Glomerular visceral epithelial cell (primary cell): ENCODE measurements at regions not wholly inside any gene's neighbourhood (a gene's known extent, or its start where the extent isn't known, plus 50 kb on each side); places are given as distances from the start of the nearest gene placed in this dataset.
A peak's percentile ranks its signal among the peaks of the same experiment; 100 is the strongest.

Experiments
- DNase-seq: peaks from one replicate; pipeline ENCODE4 v3.0.0-alpha.2; 2016; ENCODE audit errors: extremely low spot score

DNA sequence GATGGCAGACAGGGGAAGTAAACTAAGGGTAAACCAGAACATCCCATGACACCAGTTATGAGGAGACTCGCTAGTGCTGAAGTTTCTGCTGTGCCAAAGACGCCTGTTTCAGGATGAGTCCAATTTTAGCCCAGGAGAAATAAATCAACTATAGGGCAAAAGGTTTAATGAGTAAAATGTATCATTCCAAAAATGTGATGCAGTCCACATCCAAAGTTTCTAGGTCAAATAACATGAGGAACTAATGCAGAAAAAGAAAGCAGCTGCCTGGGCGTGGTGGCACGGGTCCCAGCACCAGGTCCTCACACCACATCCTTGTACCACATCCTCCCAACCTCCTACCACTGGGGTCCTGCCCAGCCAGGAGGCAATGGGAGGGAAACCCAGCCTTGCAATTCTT is 126.9 kb upstream of the CTAGE1 start:
- no peak for DNase-seq

DNA sequence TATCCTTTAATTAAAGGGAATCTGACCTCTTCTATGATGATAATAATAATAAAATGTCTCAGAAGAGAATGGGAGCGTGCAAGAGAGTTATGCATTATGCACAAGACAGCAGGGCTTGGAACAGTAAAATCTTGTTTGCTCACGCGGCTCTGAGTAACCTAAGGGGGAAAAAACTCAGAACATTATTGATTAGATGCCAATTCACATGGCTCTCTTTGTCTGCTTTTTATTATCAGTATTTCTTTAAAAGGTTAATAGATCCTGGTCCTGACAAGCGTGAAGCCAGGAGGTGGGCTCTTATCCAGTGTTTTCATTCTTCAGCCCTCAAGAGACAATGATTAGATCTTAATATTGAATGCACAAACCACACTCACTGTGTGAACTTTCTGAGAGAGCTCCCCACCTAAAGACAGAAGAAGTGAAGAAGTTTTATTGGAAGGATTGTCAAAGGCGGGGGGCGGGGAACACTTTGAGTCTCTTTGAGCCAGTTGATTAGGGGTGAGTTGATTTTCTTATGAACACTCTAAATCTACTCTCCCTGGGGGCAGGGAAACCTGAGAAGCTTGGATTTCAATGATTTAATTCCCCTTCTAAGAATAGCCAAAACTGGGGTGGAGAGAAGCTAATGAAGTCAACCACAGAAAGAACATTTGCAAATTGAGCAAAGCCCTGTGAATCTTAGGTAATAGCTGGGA is 127.5 kb upstream of the CTAGE1 start:
- no peak for DNase-seq

DNA sequence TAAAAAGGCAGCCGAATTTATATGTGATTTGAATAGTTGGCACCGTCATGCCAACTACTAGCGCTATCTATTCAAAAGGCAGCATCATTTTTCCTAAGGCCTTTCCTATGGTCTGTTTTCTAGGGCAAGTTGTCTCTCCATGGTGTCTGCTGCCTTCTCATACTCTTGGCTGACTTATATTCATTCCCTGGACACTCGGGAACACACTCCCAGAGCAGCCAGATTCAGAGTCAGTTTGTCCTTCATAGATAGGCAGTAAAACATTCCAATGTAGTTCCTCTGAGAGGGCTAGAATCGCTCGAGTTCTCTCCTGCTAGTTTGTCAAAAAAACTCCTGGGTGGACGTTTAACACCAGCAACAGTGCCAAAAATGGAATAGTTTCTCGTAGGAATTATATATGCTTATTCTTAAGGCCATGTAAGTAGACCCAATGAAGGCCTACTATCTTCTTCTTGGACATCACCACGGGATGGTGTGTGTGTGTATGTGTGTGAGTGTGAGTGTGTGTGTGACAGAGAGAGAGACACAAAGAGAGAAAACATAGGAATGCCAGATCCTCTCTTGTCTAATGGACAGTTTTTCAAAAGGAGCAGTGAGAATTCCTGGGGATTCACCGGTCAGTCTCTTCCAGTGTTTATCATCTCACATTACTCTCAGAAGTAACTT is 129.3 kb upstream of the CTAGE1 start:
- no peak for DNase-seq

DNA sequence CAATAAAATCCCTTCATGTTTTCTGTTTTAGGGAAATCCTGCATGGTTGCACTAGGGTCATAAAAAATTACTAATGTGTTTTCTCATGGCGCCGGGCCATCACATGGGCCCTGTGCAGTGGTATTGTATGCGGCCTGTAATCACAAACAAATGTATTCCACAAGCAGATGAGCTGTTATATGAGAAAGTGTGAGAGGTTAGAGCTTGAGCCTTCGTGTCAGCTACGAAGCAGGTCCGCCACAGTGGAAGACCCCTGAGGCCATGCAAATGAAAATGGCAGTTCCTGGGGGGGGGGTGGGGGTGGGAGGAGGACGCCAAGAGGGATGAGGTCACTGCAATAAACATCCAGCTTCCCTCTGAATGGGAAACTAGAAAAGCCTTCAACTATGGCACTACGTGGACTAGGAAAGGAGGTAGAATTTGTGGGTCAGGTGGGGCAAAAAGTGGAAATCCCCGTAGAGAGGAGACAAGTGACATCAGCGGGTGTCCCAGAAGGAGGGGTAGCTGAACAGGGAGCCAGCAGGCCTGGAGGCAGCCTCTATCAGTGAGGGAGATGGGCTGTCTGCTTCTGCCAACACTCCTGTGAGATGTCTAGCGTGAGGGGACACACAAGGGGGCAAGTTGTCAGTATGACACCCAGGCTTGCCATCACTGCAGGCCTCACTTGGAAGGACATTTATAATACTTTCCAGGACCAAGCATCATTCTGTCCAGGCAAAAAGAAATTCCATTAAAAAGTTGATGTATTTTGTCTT is 130.3 kb upstream of the CTAGE1 start:
- DNase-seq = no peak

DNA sequence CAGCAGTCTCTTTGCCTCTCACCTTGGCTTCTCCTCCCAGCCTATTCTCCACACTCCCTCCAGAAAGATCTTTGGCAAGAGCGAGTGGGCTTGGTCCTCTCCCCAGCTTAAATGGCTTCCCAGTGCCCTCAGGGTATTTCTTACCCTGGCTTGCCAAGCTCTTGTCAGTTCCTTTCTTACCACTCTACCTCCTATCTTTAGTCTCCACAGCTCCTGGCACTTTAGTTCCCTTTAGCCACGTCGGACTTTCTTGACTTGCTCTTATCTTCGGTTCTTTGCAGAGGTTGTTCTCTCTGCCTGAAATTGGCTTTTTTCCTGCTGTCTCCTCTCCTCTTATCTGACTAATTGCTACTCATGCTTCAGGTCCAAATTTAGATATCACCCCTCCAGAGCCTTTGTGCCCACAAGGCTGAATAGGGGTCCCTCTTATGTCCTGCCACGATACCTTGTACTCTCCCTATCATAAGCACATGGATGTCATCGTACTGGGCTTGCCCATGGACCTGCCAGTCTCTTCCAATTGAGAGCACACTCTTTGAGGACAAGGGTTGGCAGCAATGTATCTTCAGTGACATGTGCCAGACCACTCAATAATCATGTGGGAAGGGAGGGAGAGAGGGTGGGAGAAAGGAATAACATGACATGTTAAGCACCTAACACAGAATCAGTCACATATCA is 131.7 kb upstream of the CTAGE1 start:
- no peak for DNase-seq

DNA sequence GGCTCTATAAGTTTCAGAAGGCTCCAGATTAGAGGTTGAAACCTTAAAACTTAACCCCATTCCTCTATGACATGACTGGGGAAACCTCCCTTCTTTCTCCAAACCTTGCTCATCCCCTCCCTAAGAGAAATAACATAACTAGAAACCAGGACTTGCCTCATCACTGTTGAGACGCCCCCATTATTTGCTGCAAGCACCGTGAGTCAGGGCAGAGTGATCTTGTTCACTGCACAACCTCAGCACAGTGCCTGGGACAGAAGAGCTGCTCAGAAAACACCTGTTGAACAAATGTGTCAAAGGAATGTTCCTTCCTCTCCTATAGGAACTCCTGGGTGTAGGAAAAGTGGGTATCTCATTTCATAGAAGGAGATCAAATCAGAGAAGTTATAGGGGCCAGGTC is 132.7 kb upstream of the CTAGE1 start:
- no peak for DNase-seq

DNA sequence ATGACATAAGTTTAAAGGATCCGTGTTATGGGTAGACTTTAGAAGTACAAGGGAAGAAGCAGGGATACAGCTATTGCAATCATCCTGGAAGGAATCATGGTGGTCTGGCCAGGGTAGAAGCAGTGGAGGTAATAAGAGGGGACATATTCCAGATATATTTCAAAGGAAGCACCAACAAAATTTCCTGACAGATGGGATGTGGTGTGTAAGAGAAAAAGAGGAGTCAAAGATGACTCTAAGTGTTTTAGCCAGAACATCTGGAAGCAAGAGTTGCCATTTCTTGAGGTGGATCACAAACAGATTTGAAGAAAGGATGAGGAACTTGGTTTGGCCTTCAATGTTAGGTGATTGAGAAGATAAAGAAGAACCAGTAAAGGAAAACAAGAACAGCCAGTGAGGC is 133.1 kb upstream of the CTAGE1 start:
- no peak for DNase-seq

DNA sequence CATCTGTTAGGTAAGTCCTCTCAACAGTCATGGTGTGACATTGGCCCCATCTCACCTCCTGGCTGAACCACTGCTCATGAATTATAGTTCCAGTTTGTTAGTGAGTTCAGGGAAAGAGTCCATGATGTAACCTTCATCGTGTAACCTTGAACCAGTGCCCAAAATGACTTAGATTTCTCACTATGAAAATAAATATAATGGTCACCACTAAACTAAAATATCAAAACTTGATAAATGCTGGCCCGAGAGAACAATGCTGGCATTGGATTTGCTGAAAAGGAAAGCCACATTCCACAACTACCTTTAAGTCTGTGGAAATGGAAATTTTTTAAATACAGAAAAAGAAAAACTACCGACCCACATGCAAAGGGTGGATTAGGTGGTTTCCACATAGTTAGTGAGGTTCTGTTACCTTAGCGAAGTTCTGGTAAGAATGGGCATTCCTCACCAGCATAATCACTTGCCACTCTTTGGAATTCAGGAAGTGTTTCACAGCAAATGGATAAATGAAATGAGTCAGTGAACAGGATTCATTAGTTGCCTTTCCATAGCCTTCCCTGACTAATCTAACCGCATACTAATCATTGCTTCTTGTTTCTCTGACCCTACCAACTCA is 133.9 kb upstream of the CTAGE1 start:
- peak; percentile 96 for DNase-seq

DNA sequence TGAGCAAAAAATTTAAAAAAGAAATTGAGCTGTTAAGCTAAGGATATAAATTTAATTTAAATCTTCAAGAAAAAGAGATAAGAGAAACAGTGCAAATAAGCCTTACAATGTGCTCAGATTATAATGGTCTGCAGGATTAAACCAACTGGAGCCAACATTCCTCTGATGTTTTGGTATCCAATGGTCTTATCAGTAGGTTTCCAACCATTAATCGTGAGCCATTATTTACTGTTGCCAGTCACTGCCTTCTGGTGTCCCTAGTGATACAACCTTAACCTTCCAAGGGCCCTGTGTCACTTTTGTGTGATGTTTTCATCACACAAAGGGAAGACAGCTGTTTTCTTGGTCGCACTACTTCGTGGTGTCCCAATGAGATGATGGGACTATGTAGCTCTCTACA is 134.5 kb upstream of the CTAGE1 start:
- peak; percentile 56 for DNase-seq

DNA sequence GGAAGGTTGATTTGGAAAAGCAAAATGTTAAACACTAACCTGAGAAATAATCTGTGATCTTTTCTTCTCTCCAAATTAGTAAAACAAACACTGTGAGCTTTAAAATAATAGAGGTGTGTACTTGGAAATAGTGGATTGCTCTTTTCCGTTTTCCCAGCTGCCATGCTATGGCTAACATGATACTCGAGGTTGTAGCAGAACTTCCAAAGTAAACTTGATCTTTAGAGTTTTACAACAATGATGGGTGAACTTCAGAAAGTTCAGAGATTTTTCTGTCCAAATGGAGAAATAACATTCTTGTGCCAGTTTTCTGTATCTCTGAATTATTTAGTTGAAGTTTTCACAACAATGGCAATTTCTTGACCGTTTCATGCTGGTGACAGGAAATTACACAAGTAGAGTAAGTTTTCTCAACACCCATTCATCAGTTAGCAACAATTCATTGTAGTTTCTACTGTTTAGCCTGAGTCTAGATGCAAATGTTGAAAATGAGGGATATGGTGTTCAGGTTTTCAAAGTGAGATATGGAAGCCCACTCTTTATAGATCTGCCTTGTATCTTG is 135.3 kb upstream of the CTAGE1 start:
- no peak for DNase-seq

DNA sequence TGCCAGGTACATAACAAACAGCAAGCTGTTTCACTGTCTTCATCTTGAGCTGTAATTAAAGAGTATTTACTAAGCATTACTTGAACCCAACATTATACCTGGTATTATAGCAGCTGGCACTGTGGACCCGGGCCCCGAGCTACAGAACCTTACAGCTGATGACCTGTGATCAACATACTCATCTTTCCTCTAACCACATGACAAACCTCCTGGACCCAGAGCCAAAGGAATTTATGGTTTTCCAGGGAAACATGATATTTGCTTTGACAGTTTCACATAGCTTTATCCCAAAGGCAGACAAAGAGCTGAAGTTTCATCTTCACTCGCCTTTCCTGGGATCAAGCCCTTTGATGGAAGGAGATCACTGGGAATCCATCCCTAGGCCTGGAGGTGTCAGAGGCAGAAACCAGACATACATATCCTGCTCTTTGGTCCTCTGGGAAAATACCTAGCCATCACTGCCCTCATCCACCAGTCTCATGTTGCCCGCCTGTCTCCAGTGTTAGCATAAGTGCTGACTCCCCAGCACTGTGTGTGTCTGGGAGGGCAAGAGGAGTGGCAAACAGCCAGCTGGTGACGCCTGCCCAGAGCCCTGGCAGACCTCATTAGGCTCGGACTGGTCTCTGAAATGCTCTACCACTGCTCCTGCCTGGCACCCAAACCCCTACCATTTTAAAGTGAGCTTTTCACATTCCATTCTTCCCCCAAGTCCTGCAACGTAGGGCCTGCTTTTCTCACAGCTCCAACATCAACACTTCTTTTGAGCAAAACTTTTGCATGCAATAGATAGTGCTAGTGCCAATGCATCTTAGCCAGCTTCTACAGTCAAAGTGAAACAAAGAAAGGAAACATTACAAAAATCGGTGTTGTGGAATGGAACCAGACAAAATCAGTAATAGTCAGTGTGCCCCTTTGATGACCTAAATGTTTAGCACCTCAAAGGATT is 138.8 kb upstream of the CTAGE1 start:
- DNase-seq = peak; percentile 79

DNA sequence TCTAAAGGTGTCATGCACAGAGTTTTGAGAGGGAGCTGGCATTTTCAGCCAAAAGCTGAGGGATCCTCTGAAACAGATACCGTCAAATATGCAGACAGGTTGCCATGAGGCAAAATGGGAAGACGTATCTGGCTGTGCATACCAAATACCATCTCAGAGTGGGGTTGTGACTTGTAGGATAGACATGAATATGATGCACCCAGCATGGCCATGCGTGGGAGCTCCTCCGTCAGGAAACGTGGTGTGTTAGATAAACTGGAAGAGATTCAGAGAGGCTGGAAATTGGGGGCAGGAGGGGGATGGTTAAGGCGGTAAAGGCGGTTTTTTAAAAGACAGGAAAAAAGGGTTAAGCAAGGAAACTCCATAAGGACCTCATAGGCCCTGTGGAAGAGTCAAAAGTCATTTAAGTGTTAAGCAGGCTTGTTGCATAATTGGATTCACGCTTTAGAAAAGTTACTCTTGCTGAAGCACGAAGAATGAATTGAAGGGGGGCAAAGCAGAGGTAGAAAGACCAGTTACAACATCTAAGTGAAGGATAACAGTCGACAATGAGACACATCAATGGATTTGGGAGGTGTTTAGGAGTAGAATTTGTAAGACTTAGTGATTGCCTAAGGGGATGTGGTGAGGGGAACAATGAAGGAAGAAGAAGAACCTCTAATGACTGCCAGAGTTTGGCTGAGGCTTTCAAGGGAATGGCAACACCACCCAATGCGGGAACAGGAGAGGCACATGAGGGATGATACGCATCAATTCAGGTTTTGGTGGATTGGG is 139.6 kb upstream of the CTAGE1 start:
- DNase-seq = no peak

DNA sequence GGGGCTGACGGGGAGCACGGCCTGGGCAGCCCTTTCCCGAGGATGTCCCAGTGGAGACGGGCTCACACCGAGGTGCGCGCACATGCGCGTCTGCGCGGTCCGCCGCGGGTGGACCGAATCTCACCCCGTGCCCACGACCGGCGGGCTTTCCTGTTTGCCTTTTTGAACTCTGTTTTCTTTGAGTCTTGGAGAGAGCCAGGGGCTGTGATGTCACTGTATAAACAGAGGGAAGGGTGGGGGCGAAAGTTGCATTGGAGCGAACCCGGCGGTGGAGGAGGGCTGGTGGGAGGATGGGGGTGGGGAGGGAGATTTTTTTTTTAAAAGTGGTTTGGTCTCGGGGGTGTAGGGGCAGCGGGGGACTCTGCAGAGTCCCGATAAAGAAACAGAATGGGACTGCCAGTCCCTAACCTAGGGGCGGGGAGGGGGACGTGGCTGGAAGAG is 141.2 kb upstream of the CTAGE1 start:
- peak; percentile 70 for DNase-seq

DNA sequence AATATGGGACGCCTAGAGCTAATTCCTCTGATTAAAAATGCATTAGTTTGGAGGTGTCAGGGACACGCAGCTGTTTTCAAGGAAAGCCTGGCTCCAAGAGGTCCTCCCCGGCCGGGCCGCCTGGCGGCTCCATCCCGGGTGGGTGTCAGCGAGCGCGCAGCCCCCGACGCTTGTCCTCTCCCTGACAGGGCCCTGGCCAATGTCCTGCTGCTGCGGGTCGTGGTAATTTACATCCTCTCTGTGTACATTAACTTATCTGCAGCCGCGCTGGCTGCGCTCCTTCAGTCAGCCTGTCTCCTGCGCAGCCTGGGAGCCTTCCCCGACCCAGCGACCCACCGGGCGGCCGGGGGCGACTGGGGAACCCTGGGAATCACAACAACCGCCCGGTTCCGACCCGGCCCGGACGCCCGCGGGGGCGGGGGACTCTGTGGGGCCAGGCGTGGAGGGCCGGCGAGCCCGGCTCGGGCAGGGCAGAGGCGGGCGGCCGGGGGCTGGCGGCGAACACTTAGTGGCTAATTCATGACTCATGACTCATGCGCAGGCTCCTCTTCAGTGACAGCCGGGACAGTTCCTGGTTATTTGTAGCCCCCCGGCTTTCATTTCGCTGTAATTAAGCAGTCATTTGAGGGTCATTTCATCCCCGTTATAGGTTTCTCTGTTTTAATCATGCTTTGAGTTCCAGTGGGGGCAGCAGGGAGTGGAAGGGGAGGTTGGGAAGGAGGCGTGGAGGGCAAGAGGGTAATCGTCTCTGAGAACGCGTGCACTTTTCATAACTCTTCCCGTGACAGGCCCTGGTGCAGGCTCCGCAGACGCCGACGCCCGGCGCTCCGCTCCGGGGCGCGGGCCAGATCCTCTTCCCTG is 141.9 kb upstream of the CTAGE1 start:
- DNase-seq = peak; percentile 66

DNA sequence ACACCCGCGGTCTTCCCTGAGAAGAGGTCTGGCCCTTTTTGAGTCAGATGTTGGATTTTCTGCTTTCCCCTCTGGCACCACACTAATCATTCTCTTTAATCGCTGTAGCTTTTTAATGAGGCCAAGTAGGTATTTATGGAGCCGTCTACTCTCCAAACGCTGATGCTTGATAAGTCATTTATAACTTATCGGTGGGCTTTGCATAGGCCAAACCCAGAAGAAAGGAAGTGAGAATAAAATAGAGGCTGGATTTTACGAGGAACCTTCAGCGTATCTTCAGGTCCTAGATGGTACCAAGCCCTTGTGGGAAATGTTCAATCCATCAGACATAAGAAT is 142.5 kb upstream of the CTAGE1 start:
- no peak for DNase-seq

DNA sequence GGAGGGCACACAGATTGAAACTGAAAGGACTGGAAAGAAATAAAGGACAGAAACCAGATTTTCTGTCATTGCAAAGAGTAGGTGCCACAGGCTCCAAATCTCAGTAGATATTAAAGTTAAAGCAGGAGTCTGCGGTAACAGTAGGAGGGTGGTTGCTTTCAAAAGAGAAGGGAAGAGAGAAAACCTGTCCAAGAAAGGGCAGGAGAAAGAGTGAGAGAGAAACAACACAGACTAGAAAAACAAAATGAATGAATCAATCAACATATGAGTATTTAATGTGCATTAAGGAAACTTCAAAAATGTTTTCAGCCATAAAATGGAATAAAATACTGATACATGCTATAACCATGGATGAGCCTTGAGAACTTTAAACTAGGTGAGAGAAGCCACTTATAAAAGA is 143.1 kb upstream of the CTAGE1 start:
- no peak for DNase-seq

DNA sequence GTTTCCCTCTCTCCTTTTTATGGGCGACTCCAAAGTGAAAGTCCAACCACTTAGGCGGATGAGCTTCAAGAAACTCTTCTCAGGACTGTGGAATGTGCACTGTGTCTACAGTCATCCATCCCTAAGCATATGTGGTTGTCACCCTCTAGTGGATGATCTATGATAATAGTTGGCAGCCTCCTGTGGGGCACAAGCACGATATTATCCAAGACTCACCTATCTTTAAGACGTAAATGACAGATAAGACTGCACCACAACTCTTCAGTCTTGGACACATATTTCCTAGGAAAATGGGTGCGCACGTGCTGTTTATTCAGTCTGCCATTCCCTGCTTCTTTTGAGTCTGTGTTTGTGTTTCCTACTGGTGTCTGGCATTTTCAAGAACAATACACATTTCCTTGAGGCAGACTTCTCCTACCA is 145.5 kb upstream of the CTAGE1 start:
- DNase-seq = peak; percentile 85

DNA sequence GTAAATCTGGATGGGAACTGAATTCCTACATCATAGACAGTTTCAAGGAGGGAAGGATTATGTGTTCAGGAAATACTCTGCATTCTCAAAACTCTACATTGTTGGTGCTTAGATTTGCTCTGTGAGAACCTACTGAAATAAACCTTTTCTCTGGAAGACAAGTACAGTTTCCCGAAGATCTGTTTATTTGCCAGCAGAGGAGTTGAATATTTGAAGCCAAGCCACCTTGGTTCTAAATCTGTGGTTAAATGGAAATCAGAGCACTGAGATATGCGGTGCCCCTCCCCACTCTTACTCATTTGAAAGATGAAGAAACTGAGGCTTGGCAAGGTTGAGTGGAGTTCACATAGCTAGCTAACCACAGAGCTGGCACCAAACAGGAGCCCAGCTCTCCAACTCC is 146.3 kb upstream of the CTAGE1 start:
- peak; percentile 47 for DNase-seq
